Stimulated activated effector memory CD8-positive, alpha-beta T cell treated with anti-CD3 and anti-CD28 coated beads, Interleukin-12 subunit alpha, Interleukin-12 subunit beta, amount 100 ng/mL, for 72 hours (primary cell): ENCODE measurements at regions not wholly inside any gene's neighbourhood (a gene's known extent, or its start where the extent isn't known, plus 50 kb on each side); places are given as distances from the start of the nearest gene placed in this dataset.

Experiments
- ATAC-seq: fragments of 150-1000 bp; cut with Tn5 transposase; 2 replicates; pipeline ENCODE4 v1.10.0; 2021
- DNase-seq, 2 donors: peaks; one replicate each; pipeline ENCODE4 v3.0.0; 2021 to 2022; ENCODE audit warnings: low spot score in 2 of 2
- H3K27ac Mint-ChIP-seq: one replicate; pipeline ENCODE4 v1.8.0; 2022; ENCODE audit warnings: mild to moderate bottlenecking, mixed read lengths
- H3K36me3 Mint-ChIP-seq: one replicate; pipeline ENCODE4 v1.8.0; 2022; ENCODE audit warnings: mild to moderate bottlenecking, mixed read lengths
- H3K4me1 Mint-ChIP-seq: one replicate; pipeline ENCODE4 v1.8.0; 2022; ENCODE audit warnings: mixed read lengths
- H3K4me3 Mint-ChIP-seq: one replicate; pipeline ENCODE4 v1.8.0; 2022; ENCODE audit warnings: mild to moderate bottlenecking, mixed read lengths
- H3K9me3 Mint-ChIP-seq: one replicate; pipeline ENCODE4 v1.8.0; 2022; ENCODE audit warnings: mixed read lengths

GRCh38 chr1:90573736-90574135, 143.4 kb downstream of the BARHL2 start:
- H3K36me3 Mint-ChIP-seq: no peaks in the 10 kb centered on the region
- H3K4me1 Mint-ChIP-seq: no peaks in the 10 kb centered on the region
- no peak overlapping the region for H3K4me3 Mint-ChIP-seq
- DNase-seq (no peak), ATAC-seq (no peak)
- H3K9me3 Mint-ChIP-seq: no peaks in the 10 kb centered on the region
- H3K27ac Mint-ChIP-seq: no peak overlapping the region

DNA sequence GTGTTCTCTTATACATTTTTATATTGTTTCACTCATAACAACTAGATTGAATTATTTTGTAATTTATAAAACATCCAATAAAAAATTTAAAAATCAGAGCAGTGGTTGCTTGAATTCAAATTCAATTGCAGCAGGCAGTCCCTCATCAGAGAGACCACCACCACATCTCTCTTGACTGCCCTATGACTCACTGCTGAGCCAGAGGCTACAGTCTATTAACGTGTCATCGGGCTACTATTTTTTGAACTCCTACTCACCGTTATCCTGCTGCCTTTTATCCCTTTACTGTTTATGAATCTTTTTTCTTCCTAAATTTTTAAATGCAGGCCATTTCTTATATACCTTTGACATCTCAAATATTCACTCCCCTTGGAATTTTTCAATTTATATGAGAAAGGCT, 144.7 kb downstream of the BARHL2 start:
- H3K36me3 Mint-ChIP-seq: no peaks in the 10 kb centered on the region
- no peaks in the 10 kb centered on the region for H3K4me1 Mint-ChIP-seq
- no peak for DNase-seq
- no peak for ATAC-seq
- no peak overlapping the region for H3K4me3 Mint-ChIP-seq
- H3K27ac Mint-ChIP-seq: no peak overlapping the region
- H3K9me3 Mint-ChIP-seq: no peaks in the 10 kb centered on the region

DNA sequence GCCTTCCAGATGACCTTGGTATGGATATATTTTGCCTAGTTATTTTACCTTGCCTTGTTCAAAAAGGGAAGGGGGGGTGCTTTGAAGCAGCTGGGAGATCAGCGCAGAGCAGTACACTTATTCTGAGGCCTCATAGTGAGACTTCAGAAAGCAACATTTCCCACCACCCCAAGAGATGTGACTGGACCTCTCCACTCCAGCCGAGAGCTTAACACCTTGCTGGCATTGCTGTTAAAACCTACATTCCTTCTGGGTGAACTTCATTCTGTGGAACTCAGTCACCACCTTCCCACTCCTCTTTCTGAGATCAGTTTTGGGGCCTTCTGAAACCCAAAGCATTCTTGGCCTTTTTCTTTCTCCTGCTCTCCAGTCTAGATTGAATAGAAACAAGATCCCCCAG, 148.7 kb downstream of the BARHL2 start:
- DNase-seq: no peak
- no peak overlapping the region for H3K27ac Mint-ChIP-seq
- ATAC-seq: no peak
- H3K9me3 Mint-ChIP-seq: no peaks in the 10 kb centered on the region
- no peaks in the 10 kb centered on the region for H3K36me3 Mint-ChIP-seq
- H3K4me1 Mint-ChIP-seq: no peaks in the 10 kb centered on the region
- no peak overlapping the region for H3K4me3 Mint-ChIP-seq

GRCh38 chr1:90564164-90564563, 152.9 kb downstream of the BARHL2 start:
- Mint-ChIP-seq H3K27ac (no peak overlapping the region), H3K9me3 (no peaks in the 10 kb centered on the region), H3K4me1 (no peaks in the 10 kb centered on the region), H3K36me3 (no peaks in the 10 kb centered on the region), H3K4me3 (no peak overlapping the region)
- no peak for ATAC-seq
- no peak for DNase-seq

DNA sequence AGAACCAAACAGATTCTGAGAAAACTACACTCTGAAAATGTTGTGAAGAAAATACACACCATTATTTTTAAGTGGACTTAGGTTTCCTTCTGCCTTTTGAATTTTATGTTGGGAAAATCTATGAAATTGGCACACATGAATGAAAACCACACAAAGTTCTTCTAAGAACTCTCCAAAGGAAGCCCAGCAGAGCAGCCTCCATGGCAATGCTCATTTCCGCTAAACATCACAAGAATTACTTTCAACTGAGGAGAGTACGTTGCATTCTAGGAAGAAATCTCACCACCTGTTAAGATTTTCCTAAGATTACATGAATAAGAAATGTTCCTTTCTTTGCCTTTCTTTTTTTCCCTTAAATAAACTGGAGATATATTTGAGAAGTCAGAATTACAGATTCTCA, 154.2 kb downstream of the BARHL2 start:
- no peak overlapping the region for H3K4me3 Mint-ChIP-seq
- H3K27ac Mint-ChIP-seq: no peak overlapping the region
- ATAC-seq (no peak), DNase-seq (no peak)
- H3K9me3 Mint-ChIP-seq: no peaks in the 10 kb centered on the region
- no peaks in the 10 kb centered on the region for H3K4me1 Mint-ChIP-seq
- H3K36me3 Mint-ChIP-seq: no peaks in the 10 kb centered on the region

GRCh38 chr1:90561911-90562310, 155.2 kb downstream of the BARHL2 start:
- H3K9me3 Mint-ChIP-seq: no peaks in the 10 kb centered on the region
- no peak overlapping the region for H3K4me3 Mint-ChIP-seq
- no peaks in the 10 kb centered on the region for H3K36me3 Mint-ChIP-seq

DNA sequence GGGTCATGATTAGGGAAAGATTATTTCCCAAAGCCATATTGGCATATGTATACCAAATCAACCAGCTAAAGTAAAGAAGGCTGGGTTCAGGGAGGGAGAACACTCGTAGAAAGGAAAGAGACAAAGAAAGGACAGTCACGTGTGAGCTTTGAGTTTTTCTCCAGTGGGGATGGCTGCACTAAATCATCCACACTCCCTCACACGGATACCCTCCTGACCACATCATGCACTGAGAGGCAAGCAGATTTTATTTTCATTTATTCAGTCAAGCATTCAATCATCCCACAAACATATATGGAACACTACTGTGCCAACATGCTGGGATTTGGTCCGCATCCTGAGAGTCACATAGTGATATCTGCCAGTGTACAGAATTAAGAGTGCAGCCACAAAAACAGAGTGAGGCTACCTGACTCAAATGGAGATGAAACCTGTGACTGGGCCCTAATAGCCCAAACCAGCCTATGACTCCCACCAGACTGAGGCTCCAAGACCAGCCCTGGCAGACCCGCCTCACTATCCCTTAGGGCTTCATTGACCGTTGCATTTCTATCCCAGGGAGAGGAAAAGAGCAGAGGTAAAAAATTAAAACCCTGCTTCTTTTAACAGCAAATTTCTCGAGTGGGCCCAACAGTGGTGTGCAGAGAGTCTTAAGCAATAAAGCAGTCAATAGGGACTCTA, 155.9 kb downstream of the BARHL2 start:
- Mint-ChIP-seq H3K4me3 (no peak overlapping the region), H3K36me3 (no peaks in the 10 kb centered on the region), H3K27ac (no peak overlapping the region), H3K4me1 (no peaks in the 10 kb centered on the region), H3K9me3 (no peaks in the 10 kb centered on the region)
- ATAC-seq (no peak), DNase-seq (no peak)

More at GRCh38 chr1:90561911-90562310, 155.2 kb downstream of the BARHL2 start:
- ATAC-seq: no peak
- Mint-ChIP-seq H3K4me1 (no peaks in the 10 kb centered on the region), H3K27ac (no peak overlapping the region)
- DNase-seq: no peak

DNA sequence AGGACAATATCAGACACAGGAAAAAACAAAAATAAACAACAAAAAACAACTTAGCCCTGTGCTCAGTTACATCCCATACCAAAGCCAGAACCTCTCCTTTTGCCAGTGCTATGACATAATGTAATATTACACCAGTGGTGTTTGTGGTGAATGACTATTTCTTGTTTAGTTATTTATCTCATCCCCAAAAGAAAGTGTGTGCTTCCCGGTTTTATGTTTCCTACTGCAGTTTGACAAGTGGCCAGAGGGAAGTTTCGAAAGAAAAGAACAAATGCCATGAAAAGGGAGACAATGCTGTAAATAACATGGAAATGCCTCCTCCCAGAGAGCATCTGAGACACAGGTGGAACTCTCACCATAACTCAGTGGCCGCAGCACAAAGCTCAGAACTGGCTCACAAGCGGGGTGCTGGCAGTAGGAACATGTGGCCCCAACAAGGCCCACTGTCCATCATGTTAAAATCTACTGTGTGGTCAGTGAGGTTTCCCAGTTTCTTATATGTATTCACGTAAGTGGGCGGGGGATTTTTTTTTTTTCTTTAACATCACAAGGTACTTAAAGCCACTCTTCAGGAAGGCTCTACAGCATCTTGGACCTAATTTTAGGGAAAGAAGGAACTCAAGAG, 158.2 kb downstream of the BARHL2 start:
- ATAC-seq (no peak), DNase-seq (no peak)
- Mint-ChIP-seq H3K4me1 (no peaks in the 10 kb centered on the region), H3K4me3 (no peak overlapping the region), H3K27ac (no peak overlapping the region), H3K36me3 (no peaks in the 10 kb centered on the region), H3K9me3 (no peaks in the 10 kb centered on the region)

GRCh38 chr1:90558126-90558525, 159.0 kb downstream of the BARHL2 start:
- DNase-seq (no peak), ATAC-seq (peak; percentile 28)
- no peaks in the 10 kb centered on the region for H3K4me1 Mint-ChIP-seq
- H3K4me3 Mint-ChIP-seq: no peak overlapping the region
- no peaks in the 10 kb centered on the region for H3K9me3 Mint-ChIP-seq
- H3K27ac Mint-ChIP-seq: no peak overlapping the region
- no peaks in the 10 kb centered on the region for H3K36me3 Mint-ChIP-seq

DNA sequence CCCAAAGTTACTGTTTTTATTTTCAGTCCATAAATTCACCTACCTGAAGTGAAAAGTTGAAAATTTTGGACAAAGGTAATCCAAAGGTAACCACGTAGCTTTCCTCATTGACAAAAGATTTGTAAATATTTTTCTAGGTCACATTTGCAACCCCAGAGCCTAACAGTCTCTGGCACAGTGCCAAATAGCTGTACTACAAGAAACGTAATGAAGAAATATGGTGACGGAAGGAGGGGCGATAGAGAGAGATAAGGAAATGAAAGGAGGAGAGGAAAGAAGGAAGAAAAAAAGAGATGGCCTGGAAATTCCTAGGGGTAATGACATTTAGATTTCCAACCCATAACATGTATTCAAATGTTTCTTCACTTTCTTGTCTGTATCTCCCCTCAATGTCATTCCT, 159.4 kb downstream of the BARHL2 start:
- no peak overlapping the region for H3K4me3 Mint-ChIP-seq
- no peaks in the 10 kb centered on the region for H3K4me1 Mint-ChIP-seq
- DNase-seq (no peak), ATAC-seq (no peak)
- no peaks in the 10 kb centered on the region for H3K36me3 Mint-ChIP-seq
- no peak overlapping the region for H3K27ac Mint-ChIP-seq
- H3K9me3 Mint-ChIP-seq: no peaks in the 10 kb centered on the region

DNA sequence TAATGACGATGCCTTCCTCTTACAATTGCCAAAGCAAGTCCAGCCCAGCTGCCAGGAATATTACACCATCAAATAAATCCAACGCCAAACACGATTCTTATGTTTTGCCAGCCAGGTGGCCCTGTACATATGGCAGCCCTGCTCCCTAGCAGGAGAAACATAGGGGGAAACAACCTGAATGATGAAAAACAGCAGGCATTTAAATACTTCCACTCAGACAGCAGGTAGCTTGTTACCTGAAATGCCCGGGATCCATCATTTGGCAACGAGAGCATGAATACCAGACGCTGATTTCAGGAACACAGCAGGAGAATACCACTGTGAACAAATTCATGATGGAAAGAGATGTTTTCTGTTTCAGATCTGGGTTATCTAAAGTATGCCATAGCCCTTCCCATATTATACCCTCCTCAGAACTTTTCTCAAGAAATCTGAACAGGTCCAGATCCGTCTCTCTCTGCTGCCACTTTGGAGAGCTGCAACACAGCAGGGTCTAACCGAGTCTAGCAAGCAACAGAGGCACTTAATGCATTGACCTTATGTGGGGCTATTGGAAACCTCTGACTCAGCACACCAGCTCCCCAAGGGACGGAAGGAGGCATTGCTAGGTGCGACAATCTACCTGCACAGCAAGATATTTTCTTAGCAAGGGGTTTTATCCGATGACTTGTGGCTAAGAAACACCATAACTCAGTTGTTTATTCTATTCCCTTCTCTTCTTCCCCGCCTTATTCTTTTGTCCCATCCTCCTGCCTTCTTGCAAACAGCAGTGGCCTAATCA, 166.3 kb downstream of the BARHL2 start:
- DNase-seq: no peak
- Mint-ChIP-seq H3K4me3 (no peak overlapping the region), H3K9me3 (no peaks in the 10 kb centered on the region), H3K4me1 (no peaks in the 10 kb centered on the region), H3K27ac (no peak overlapping the region), H3K36me3 (no peaks in the 10 kb centered on the region)
- ATAC-seq: no peak

DNA sequence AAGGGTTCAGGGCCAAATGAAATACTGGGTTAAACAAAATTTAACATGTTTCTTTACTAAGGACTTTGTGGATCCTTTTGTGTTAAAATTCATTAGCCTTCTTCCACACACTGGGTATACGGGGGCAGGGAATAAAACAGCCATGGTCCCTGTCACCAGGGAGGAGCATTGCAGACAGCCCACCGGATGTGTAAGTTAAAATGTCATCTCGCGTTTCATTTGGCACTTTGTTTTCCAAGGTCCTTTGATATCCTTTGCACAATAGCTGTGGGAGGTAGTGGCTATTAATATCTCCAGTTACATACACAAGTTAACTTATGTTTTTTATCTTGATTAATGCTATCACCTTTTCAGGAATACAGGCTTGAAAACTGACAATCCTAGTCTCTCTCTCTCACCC, 172.7 kb downstream of the BARHL2 start:
- Mint-ChIP-seq H3K4me1 (no peaks in the 10 kb centered on the region), H3K27ac (no peak overlapping the region), H3K36me3 (no peaks in the 10 kb centered on the region), H3K9me3 (no peaks in the 10 kb centered on the region), H3K4me3 (no peak overlapping the region)
- DNase-seq (no peak), ATAC-seq (no peak)

GRCh38 chr1:90537606-90538362, 179.3 kb downstream of the BARHL2 start:
- Mint-ChIP-seq H3K4me3 (no peak overlapping the region), H3K27ac (no peak overlapping the region), H3K9me3 (no peaks in the 10 kb centered on the region), H3K36me3 (no peaks in the 10 kb centered on the region), H3K4me1 (no peaks in the 10 kb centered on the region)
- DNase-seq (no peak), ATAC-seq (no peak)

GRCh38 chr1:90534663-90535295, 182.3 kb downstream of the BARHL2 start:
- H3K9me3 Mint-ChIP-seq: no peaks in the 10 kb centered on the region
- no peaks in the 10 kb centered on the region for H3K4me1 Mint-ChIP-seq
- no peaks in the 10 kb centered on the region for H3K36me3 Mint-ChIP-seq
- H3K27ac Mint-ChIP-seq: no peak overlapping the region
- ATAC-seq: no peak
- DNase-seq: no peak
- no peak overlapping the region for H3K4me3 Mint-ChIP-seq

GRCh38 chr1:90534116-90534515, 183.0 kb downstream of the BARHL2 start:
- Mint-ChIP-seq H3K36me3 (no peaks in the 10 kb centered on the region), H3K27ac (no peak overlapping the region), H3K4me3 (no peak overlapping the region), H3K9me3 (no peaks in the 10 kb centered on the region), H3K4me1 (no peaks in the 10 kb centered on the region)
- ATAC-seq (peak; percentile 34), DNase-seq (no peak)
